HUES64 (cell line): ENCODE measurements at regions not wholly inside any gene's neighbourhood (a gene's known extent, or its start where the extent isn't known, plus 50 kb on each side); places are given as distances from the start of the nearest gene placed in this dataset.
"Not testable (repeated sequence)": the region's sequence is repeated elsewhere in the genome, so short reads cannot be mapped to it uniquely, and the experiment has no call there.

ENCODE experiments used
- H3K27ac ChIP-seq: 2 replicates; pipeline ENCODE4 v1.7.0; 2013; ENCODE audit warnings: low read depth, low read length, inconsistent platforms
- H3K27me3 ChIP-seq: 2 replicates; pipeline ENCODE4 v1.6.1; 2013; ENCODE audit warnings: mild to moderate bottlenecking, low read length; ENCODE audit not compliant: insufficient read depth
- H3K36me3 ChIP-seq: 2 replicates; pipeline ENCODE4 v1.6.1; 2013; ENCODE audit warnings: mild to moderate bottlenecking, low read length; ENCODE audit not compliant: insufficient read depth
- H3K4me1 ChIP-seq: 2 replicates; pipeline ENCODE4 v1.6.1; 2013; ENCODE audit warnings: mild to moderate bottlenecking, low read length, moderate library complexity; ENCODE audit not compliant: insufficient read depth
- H3K4me3 ChIP-seq: 2 replicates; pipeline ENCODE4 v1.5.1; 2013; ENCODE audit warnings: mild to moderate bottlenecking, low read length, moderate library complexity
- H3K9ac ChIP-seq: 2 replicates; pipeline ENCODE4 v1.6.1; 2013; ENCODE audit warnings: mild to moderate bottlenecking, low read depth, low read length
- H3K9me3 ChIP-seq: 2 replicates; pipeline ENCODE4 v1.6.1; 2013; ENCODE audit warnings: low read depth, low read length; ENCODE audit not compliant: insufficient read depth
- WGBS: fragments of 150-250, 120-280 bp; methylation state at CpG from one replicate; pipeline ENCODE4 v1.1.7; 2013; ENCODE audit warnings: missing lambda C conversion rate; 5-methylcytosine and 5-hydroxymethylcytosine counted together

- no peaks in the 10 kb centered on the region for H3K27me3 ChIP-seq
- no peaks in the 10 kb centered on the region for H3K4me1 ChIP-seq
- H3K9ac ChIP-seq, result no peak overlapping the region
- H3K27ac ChIP-seq, result no peak overlapping the region
- H3K9me3 ChIP-seq, result no peaks in the 10 kb centered on the region
- H3K4me3 ChIP-seq, result no peak overlapping the region
- 90% methylated on average over 3 of the region's 3 CpGs for WGBS
- H3K36me3 ChIP-seq, result no peaks in the 10 kb centered on the region
Measured at GRCh38 chr3:147333098-147333497, 73.2 kb downstream of the ZIC4 start.

GRCh38 chr3:147328711-147329110 lies 77.6 kb downstream of the ZIC4 start:
- Histone ChIP-seq H3K9me3 (no peaks in the 10 kb centered on the region), H3K27ac (no peak overlapping the region), H3K27me3 (no peaks in the 10 kb centered on the region), H3K36me3 (no peaks in the 10 kb centered on the region), H3K4me3 (no peak overlapping the region), H3K4me1 (no peaks in the 10 kb centered on the region), H3K9ac (no peak overlapping the region)
- WGBS, result no CpG with 5 or more reads among the region's 2 CpGs

- no peaks in the 10 kb centered on the region for H3K4me1 ChIP-seq
- H3K27me3 ChIP-seq, result no peaks in the 10 kb centered on the region
- no peaks in the 10 kb centered on the region for H3K9me3 ChIP-seq
- H3K9ac ChIP-seq, result no peak overlapping the region
- H3K36me3 ChIP-seq, result no peaks in the 10 kb centered on the region
- H3K4me3 ChIP-seq, result no peak overlapping the region
- H3K27ac ChIP-seq, result no peak overlapping the region
Measured at GRCh38 chr3:147324356-147324755, 82.0 kb downstream of the ZIC4 start.

GRCh38 chr3:147318900-147319299 lies 87.4 kb downstream of the ZIC4 start:
- Histone ChIP-seq H3K9me3 (no peaks in the 10 kb centered on the region), H3K27ac (no peak overlapping the region), H3K36me3 (no peaks in the 10 kb centered on the region), H3K9ac (no peak overlapping the region), H3K4me1 (no peaks in the 10 kb centered on the region), H3K4me3 (no peak overlapping the region), H3K27me3 (no peaks in the 10 kb centered on the region)
- 89% methylated on average over 3 of the region's 3 CpGs for WGBS

- H3K9ac ChIP-seq, H3K4me1 ChIP-seq, H3K4me3 ChIP-seq, H3K27ac ChIP-seq, H3K27me3 ChIP-seq, H3K9me3 ChIP-seq, H3K36me3 ChIP-seq: not testable (repeated sequence)
- WGBS, result 68% methylated on average over 6 of the region's 6 CpGs
Measured at GRCh38 chr3:147317080-147317479, 89.3 kb downstream of the ZIC4 start.

GRCh38 chr3:147313513-147313912 lies 92.8 kb downstream of the ZIC4 start:
- no peaks in the 10 kb centered on the region for H3K4me1 ChIP-seq
- no peak overlapping the region for H3K4me3 ChIP-seq
- H3K27me3 ChIP-seq, result no peaks in the 10 kb centered on the region
- H3K27ac ChIP-seq, result no peak overlapping the region
- H3K9ac ChIP-seq, result no peak overlapping the region
- no peaks in the 10 kb centered on the region for H3K36me3 ChIP-seq
- H3K9me3 ChIP-seq, result no peaks in the 10 kb centered on the region
- WGBS, result 91% methylated on average over 1 of the region's 1 CpG

- Histone ChIP-seq H3K36me3 (no peaks in the 10 kb centered on the region), H3K27ac (no peak overlapping the region), H3K4me1 (no peaks in the 10 kb centered on the region), H3K4me3 (no peak overlapping the region), H3K9ac (no peak overlapping the region), H3K9me3 (no peaks in the 10 kb centered on the region), H3K27me3 (no peaks in the 10 kb centered on the region)
- WGBS, result 62% methylated on average over 2 of the region's 2 CpGs
Measured at GRCh38 chr3:147312786-147313280, 93.5 kb downstream of the ZIC4 start.

GRCh38 chr3:147311716-147312115 lies 94.6 kb downstream of the ZIC4 start:
- Histone ChIP-seq H3K27ac (no peak overlapping the region), H3K27me3 (no peaks in the 10 kb centered on the region), H3K9me3 (no peaks in the 10 kb centered on the region), H3K36me3 (no peaks in the 10 kb centered on the region), H3K4me3 (no peak overlapping the region), H3K4me1 (no peaks in the 10 kb centered on the region), H3K9ac (no peak overlapping the region)
- WGBS, result 95% methylated on average over 2 of the region's 2 CpGs

GRCh38 chr3:147305533-147306250 lies 100.7 kb downstream of the ZIC4 start:
- no peaks in the 10 kb centered on the region for H3K9me3 ChIP-seq
- no peaks in the 10 kb centered on the region for H3K4me1 ChIP-seq
- H3K9ac ChIP-seq, result no peak overlapping the region
- no peaks in the 10 kb centered on the region for H3K27me3 ChIP-seq
- H3K27ac ChIP-seq, result no peak overlapping the region
- H3K4me3 ChIP-seq, result no peak overlapping the region
- no peaks in the 10 kb centered on the region for H3K36me3 ChIP-seq

GRCh38 chr3:147304756-147305155 lies 101.6 kb downstream of the ZIC4 start:
- Histone ChIP-seq H3K36me3 (no peaks in the 10 kb centered on the region), H3K27ac (no peak overlapping the region), H3K4me3 (no peak overlapping the region), H3K9ac (no peak overlapping the region), H3K9me3 (no peaks in the 10 kb centered on the region), H3K4me1 (no peaks in the 10 kb centered on the region), H3K27me3 (no peaks in the 10 kb centered on the region)
- WGBS, result 89% methylated on average over 1 of the region's 4 CpGs

GRCh38 chr3:147301781-147302180 lies 104.6 kb downstream of the ZIC4 start:
- Histone ChIP-seq H3K27ac (no peak overlapping the region), H3K36me3 (no peaks in the 10 kb centered on the region)

GRCh38 chr3:147299656-147300055 lies 106.7 kb downstream of the ZIC4 start:
- H3K4me3 ChIP-seq, result no peak overlapping the region
- H3K9ac ChIP-seq, result no peak overlapping the region
- no peak overlapping the region for H3K27ac ChIP-seq
- H3K27me3 ChIP-seq, result no peaks in the 10 kb centered on the region
- peaks cover 7% of the 10 kb centered on the region; the same call in 1 of the 2 replicates for H3K4me1 ChIP-seq
- WGBS, result 91% methylated on average over 2 of the region's 2 CpGs
- H3K9me3 ChIP-seq, result no peaks in the 10 kb centered on the region
- H3K36me3 ChIP-seq, result no peaks in the 10 kb centered on the region

More at GRCh38 chr3:147301781-147302180, 104.6 kb downstream of the ZIC4 start:
- Histone ChIP-seq H3K4me1 (peaks cover 7% of the 10 kb centered on the region; the same call in 1 of the 2 replicates), H3K9ac (no peak overlapping the region), H3K27me3 (no peaks in the 10 kb centered on the region), H3K4me3 (no peak overlapping the region), H3K9me3 (no peaks in the 10 kb centered on the region)
- WGBS, result 100% methylated on average over 1 of the region's 1 CpG
